Loucy (cell line): ENCODE measurements at regions not wholly inside any gene's neighbourhood (a gene's known extent, or its start where the extent isn't known, plus 50 kb on each side); places are given as distances from the start of the nearest gene placed in this dataset.

Experiments used
- H2AFZ ChIP-seq: fragments of 200-600 bp; sonication (generic); 2 replicates; pipeline ENCODE4 v1.6.0; 2016; ENCODE audit warnings: antibody characterized with exemption, mild to moderate bottlenecking, low read length, moderate library complexity
- H3F3A ChIP-seq: fragments of 200-600 bp; 2 replicates; pipeline ENCODE4 v1.6.0; 2016; ENCODE audit warnings: antibody characterized with exemption, low read depth, mild to moderate bottlenecking
- H3K27me3 ChIP-seq: fragments of 200-600 bp; sonication (generic); 2 replicates; pipeline ENCODE4 v1.6.1; 2014; ENCODE audit warnings: low read length, mild to moderate bottlenecking; ENCODE audit not compliant: insufficient read depth, poor library complexity, severe bottlenecking
- H3K36me3 ChIP-seq: fragments of 200-600 bp; sonication (generic); 2 replicates; pipeline ENCODE4 v1.6.1; 2016; ENCODE audit warnings: low read length; ENCODE audit not compliant: insufficient read depth
- H3K4me1 ChIP-seq: fragments of 200-600 bp; sonication (generic); 2 replicates; pipeline ENCODE4 v1.5.1; 2014; ENCODE audit warnings: low read length, mild to moderate bottlenecking; ENCODE audit not compliant: insufficient read depth, poor library complexity, severe bottlenecking
- H3K4me2 ChIP-seq: fragments of 200-600 bp; sonication (generic); 2 replicates; pipeline ENCODE4 v1.6.0; 2014; ENCODE audit warnings: antibody characterized with exemption, low read length, low read depth, mild to moderate bottlenecking; ENCODE audit not compliant: poor library complexity, severe bottlenecking
- H3K4me3 ChIP-seq: fragments of 200-600 bp; sonication (generic); 2 replicates; pipeline ENCODE4 v1.5.1; 2014; ENCODE audit warnings: low read length, mild to moderate bottlenecking, mixed read lengths; ENCODE audit not compliant: poor library complexity, severe bottlenecking
- H3K79me2 ChIP-seq: fragments of 200-600 bp; sonication (generic); 2 replicates; pipeline ENCODE4 v1.6.1; 2014; ENCODE audit warnings: low read length; ENCODE audit not compliant: insufficient read depth
- H3K9ac ChIP-seq: fragments of 200-600 bp; sonication (generic); 2 replicates; pipeline ENCODE4 v1.6.0; 2014; ENCODE audit warnings: mild to moderate bottlenecking, low read depth, low read length, moderate library complexity; ENCODE audit not compliant: poor library complexity, severe bottlenecking
- H3K9me2 ChIP-seq: fragments of 200-600 bp; sonication (generic); replicated peaks from 2 replicates; pipeline ENCODE4 v1.6.1; 2016; ENCODE audit warnings: low read depth, low read length, mixed read lengths
- H3K9me3 ChIP-seq: fragments of 200-600 bp; sonication (generic); 2 replicates; pipeline ENCODE4 v1.6.1; 2014; ENCODE audit warnings: mild to moderate bottlenecking, antibody characterized with exemption, low read length, low read depth; ENCODE audit not compliant: insufficient read depth
- H4K20me1 ChIP-seq: fragments of 200-600 bp; sonication (generic); 2 replicates; pipeline ENCODE4 v1.6.0; 2014; ENCODE audit warnings: antibody characterized with exemption, low read length, mild to moderate bottlenecking; ENCODE audit not compliant: insufficient read depth, poor library complexity, severe bottlenecking
- CTCF ChIP-seq: fragments of 200-600 bp; sonication (generic); conservative IDR thresholded peaks from 2 replicates; pipeline ENCODE4 v1.5.1; 2014; ENCODE audit warnings: mild to moderate bottlenecking, antibody characterized with exemption, low read length
- EZH2phosphoT487 ChIP-seq: fragments of 200-600 bp; IDR thresholded peaks from 2 replicates; pipeline ENCODE4 v1.6.1; 2018; ENCODE audit warnings: antibody characterized with exemption, mild to moderate bottlenecking, moderate library complexity, borderline replicate concordance

- no peak overlapping the region for H3K4me2 ChIP-seq
- H2AFZ ChIP-seq: no peak overlapping the region
- H3K9me2 ChIP-seq: no peaks in the 10 kb centered on the region
- H3F3A ChIP-seq: no peaks in the 10 kb centered on the region
- no peaks in the 10 kb centered on the region for H3K27me3 ChIP-seq
- H4K20me1 ChIP-seq: no peaks in the 10 kb centered on the region
- no peak overlapping the region for H3K9ac ChIP-seq
- H3K79me2 ChIP-seq: no peaks in the 10 kb centered on the region
- no peaks in the 10 kb centered on the region for H3K9me3 ChIP-seq
- no peak overlapping the region for H3K4me3 ChIP-seq
- TF ChIP-seq EZH2phosphoT487 (no peak), CTCF (no peak)
- H3K4me1 ChIP-seq: peaks cover 14% of the 10 kb centered on the region
- H3K36me3 ChIP-seq: no peaks in the 10 kb centered on the region
Observed at GRCh38 chr1:170355267-170355801, 176.6 kb upstream of the GORAB start.

- no peaks in the 10 kb centered on the region for H3K9me3 ChIP-seq
- H3K9me2 ChIP-seq: no peaks in the 10 kb centered on the region
- H2AFZ ChIP-seq: no peak overlapping the region
- H3K36me3 ChIP-seq: no peaks in the 10 kb centered on the region
- no peaks in the 10 kb centered on the region for H3K27me3 ChIP-seq
- H3K79me2 ChIP-seq: no peaks in the 10 kb centered on the region
- H3F3A ChIP-seq: no peaks in the 10 kb centered on the region
- TF ChIP-seq CTCF: no peak
- no peak for TF ChIP-seq EZH2phosphoT487
- H3K4me2 ChIP-seq: no peak overlapping the region
- H3K9ac ChIP-seq: no peak overlapping the region
- H3K4me1 ChIP-seq: peaks cover 11% of the 10 kb centered on the region
- no peak overlapping the region for H3K4me3 ChIP-seq
- no peaks in the 10 kb centered on the region for H4K20me1 ChIP-seq
Observed at GRCh38 chr1:170356585-170356984, 175.4 kb upstream of the GORAB start.

GRCh38 chr1:170357750-170358149 is 174.2 kb upstream of the GORAB start:
- Histone ChIP-seq H3K9me3 (no peaks in the 10 kb centered on the region), H4K20me1 (no peaks in the 10 kb centered on the region), H3K9ac (no peak overlapping the region), H3K4me3 (no peak overlapping the region), H2AFZ (no peak overlapping the region), H3K4me2 (no peak overlapping the region), H3K79me2 (no peaks in the 10 kb centered on the region), H3K9me2 (no peaks in the 10 kb centered on the region), H3K36me3 (no peaks in the 10 kb centered on the region), H3K4me1 (no peaks in the 10 kb centered on the region), H3F3A (no peaks in the 10 kb centered on the region), H3K27me3 (no peaks in the 10 kb centered on the region)
- TF ChIP-seq CTCF (no peak), EZH2phosphoT487 (no peak)
